Right lobe of liver (tissue), 4 donors: ENCODE measurements at regions not wholly inside any gene's neighbourhood (a gene's known extent, or its start where the extent isn't known, plus 50 kb on each side); places are given as distances from the start of the nearest gene placed in this dataset.

Experiments
- CTCF ChIP-seq, 4 donors: fragments of 200-600 bp in 3 of 4; fragments of 450-650 bp in 1 of 4; IDR thresholded peaks; one replicate each; pipeline versions ENCODE4 v1.5.1 to v1.8.0; 2016 to 2022; ENCODE audit warnings: antibody characterized with exemption in 4 of 4, mild to moderate bottlenecking in 2 of 4
- POLR2A ChIP-seq: fragments of 450-650 bp; IDR thresholded peaks from one replicate; pipeline ENCODE4 v1.6.1; 2017; ENCODE audit warnings: antibody characterized with exemption, mild to moderate bottlenecking
- donor health status: DM: no; HTN: no; CAD: no.
- donor health status: DM: no; HTN: no; CAD: no.
- donor health status: DM: no; HTN: yes; CAD: no.

- TF ChIP-seq CTCF (IDR thresholded peaks at IDR 0.05) (no peak), POLR2A (no peak)
Measured at GRCh38 chr6:19269341-19269898, 567.8 kb upstream of the ID4 start.
